HL-60 (cell line): ENCODE measurements at regions not wholly inside any gene's neighbourhood (a gene's known extent, or its start where the extent isn't known, plus 50 kb on each side); places are given as distances from the start of the nearest gene placed in this dataset.

Experiments
- DNase-seq, 2 experiments: peaks; one replicate each; pipeline ENCODE4 v3.0.0-alpha.2; 2010 to 2020; ENCODE audit warnings: low read depth in 1 of 2, low spot score in 1 of 2
- H3K27ac ChIP-seq: fragments of 250-450 bp; sonication (Bioruptor Pico); replicated peaks from 2 replicates; pipeline ENCODE4 v1.5.1; 2020; ENCODE audit warnings: mild to moderate bottlenecking, moderate library complexity
- H3K27me3 ChIP-seq: fragments of 250-450 bp; sonication (Bioruptor Pico); 2 replicates; pipeline ENCODE4 v1.5.1; 2021; ENCODE audit warnings: mild to moderate bottlenecking, moderate library complexity; ENCODE audit not compliant: insufficient read depth, poor library complexity, severe bottlenecking
- H3K4me3 ChIP-seq: replicated peaks from 2 replicates; pipeline ENCODE4 v1.5.1; 2011; ENCODE audit warnings: mild to moderate bottlenecking, control low read depth, low read length; ENCODE audit not compliant: insufficient read depth
- GABPA ChIP-seq: IDR thresholded peaks from 2 replicates; pipeline ENCODE4 v1.6.1; 2012; ENCODE audit warnings: low read depth
- POLR2AphosphoS5 ChIP-seq: IDR thresholded peaks from 2 replicates; pipeline ENCODE4 v1.6.1; 2012; ENCODE audit warnings: low read depth
- SPI1 ChIP-seq: IDR thresholded peaks from 2 replicates; pipeline ENCODE4 v1.6.1; 2012; ENCODE audit warnings: low read depth, mild to moderate bottlenecking, borderline replicate concordance
- TF ChIP-seq, protein P1 (sequence below): IDR thresholded peaks from 2 replicates; pipeline ENCODE4 v1.6.1; 2012; ENCODE audit warnings: low read depth; ENCODE audit not compliant: insufficient replicate concordance
- TF ChIP-seq, protein P2 (sequence below): IDR thresholded peaks from one replicate; pipeline ENCODE4 v1.5.1; 2011; ENCODE audit warnings: low read length, control low read depth, inconsistent platforms; ENCODE audit not compliant: insufficient read depth

DNA sequence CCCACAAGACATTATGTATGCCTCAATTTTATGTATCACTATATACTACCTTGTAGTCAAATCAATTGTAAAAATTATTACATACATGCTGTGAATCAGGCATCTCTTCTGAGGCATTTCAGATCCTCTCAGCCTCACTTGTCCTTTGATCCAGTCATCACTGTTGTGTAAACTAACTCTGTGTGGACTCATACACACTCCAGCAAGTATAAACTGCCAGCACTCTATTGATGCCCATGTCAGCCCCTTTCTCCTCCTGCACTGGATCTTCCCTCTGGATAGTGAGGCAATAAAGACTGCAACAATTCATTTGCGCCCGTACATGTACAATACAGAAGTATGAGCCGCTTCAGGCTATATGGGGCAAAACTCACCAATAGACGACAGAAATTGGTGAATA, 364.7 kb upstream of the TGFBR2 start:
- Histone ChIP-seq H3K4me3 (no peak overlapping the region), H3K27ac (no peak overlapping the region), H3K27me3 (no peaks in the 10 kb centered on the region)
- TF ChIP-seq SPI1 (no peak), POLR2AphosphoS5 (no peak), GABPA (no peak)
- TF ChIP-seq, protein P1, sequence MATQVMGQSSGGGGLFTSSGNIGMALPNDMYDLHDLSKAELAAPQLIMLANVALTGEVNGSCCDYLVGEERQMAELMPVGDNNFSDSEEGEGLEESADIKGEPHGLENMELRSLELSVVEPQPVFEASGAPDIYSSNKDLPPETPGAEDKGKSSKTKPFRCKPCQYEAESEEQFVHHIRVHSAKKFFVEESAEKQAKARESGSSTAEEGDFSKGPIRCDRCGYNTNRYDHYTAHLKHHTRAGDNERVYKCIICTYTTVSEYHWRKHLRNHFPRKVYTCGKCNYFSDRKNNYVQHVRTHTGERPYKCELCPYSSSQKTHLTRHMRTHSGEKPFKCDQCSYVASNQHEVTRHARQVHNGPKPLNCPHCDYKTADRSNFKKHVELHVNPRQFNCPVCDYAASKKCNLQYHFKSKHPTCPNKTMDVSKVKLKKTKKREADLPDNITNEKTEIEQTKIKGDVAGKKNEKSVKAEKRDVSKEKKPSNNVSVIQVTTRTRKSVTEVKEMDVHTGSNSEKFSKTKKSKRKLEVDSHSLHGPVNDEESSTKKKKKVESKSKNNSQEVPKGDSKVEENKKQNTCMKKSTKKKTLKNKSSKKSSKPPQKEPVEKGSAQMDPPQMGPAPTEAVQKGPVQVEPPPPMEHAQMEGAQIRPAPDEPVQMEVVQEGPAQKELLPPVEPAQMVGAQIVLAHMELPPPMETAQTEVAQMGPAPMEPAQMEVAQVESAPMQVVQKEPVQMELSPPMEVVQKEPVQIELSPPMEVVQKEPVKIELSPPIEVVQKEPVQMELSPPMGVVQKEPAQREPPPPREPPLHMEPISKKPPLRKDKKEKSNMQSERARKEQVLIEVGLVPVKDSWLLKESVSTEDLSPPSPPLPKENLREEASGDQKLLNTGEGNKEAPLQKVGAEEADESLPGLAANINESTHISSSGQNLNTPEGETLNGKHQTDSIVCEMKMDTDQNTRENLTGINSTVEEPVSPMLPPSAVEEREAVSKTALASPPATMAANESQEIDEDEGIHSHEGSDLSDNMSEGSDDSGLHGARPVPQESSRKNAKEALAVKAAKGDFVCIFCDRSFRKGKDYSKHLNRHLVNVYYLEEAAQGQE = no peak
- TF ChIP-seq, protein P2, sequence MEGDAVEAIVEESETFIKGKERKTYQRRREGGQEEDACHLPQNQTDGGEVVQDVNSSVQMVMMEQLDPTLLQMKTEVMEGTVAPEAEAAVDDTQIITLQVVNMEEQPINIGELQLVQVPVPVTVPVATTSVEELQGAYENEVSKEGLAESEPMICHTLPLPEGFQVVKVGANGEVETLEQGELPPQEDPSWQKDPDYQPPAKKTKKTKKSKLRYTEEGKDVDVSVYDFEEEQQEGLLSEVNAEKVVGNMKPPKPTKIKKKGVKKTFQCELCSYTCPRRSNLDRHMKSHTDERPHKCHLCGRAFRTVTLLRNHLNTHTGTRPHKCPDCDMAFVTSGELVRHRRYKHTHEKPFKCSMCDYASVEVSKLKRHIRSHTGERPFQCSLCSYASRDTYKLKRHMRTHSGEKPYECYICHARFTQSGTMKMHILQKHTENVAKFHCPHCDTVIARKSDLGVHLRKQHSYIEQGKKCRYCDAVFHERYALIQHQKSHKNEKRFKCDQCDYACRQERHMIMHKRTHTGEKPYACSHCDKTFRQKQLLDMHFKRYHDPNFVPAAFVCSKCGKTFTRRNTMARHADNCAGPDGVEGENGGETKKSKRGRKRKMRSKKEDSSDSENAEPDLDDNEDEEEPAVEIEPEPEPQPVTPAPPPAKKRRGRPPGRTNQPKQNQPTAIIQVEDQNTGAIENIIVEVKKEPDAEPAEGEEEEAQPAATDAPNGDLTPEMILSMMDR = no peak
- no peak for DNase-seq

DNA sequence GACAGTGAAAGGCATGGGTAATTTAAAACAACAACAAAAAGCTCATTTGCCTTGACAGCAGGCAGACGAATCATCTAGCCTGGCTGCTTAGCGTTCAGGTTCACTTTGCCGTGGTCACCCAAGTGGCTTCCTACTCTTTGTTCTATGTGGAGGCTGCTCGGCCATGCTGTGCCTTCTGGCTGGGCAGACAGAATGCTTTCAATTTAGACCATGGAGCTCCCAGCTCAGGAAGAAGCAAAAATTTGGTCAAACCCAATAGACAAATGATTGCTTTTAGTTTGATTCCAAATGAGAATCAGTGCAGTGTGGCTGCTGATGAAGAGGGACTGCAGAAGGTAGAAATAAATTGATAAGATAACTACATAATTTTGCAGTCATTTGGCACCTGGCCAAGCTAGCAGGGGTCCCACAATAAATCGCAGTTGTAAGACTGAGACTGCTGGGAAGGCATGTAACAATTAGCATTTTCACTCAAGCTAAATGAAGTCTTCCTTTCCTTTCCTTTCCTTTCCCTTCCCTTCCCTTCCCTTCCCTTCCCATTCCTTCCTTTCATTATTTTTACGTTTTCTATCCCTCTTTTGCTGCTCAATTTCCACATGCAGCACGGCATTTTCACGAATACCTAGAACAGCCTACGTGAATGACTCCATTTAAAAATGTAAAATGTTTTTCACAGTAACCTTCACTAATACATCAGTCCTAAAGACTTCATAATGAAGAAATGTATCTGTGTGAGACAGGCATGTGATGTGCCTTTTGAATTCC, 360.4 kb upstream of the TGFBR2 start:
- Histone ChIP-seq H3K27me3 (no peaks in the 10 kb centered on the region), H3K4me3 (no peak overlapping the region), H3K27ac (no peak overlapping the region)
- TF ChIP-seq POLR2AphosphoS5 (no peak), SPI1 (no peak), GABPA (no peak)
- TF ChIP-seq, protein P1 = no peak
- TF ChIP-seq, protein P2 = no peak
- DNase-seq = no peak

DNA sequence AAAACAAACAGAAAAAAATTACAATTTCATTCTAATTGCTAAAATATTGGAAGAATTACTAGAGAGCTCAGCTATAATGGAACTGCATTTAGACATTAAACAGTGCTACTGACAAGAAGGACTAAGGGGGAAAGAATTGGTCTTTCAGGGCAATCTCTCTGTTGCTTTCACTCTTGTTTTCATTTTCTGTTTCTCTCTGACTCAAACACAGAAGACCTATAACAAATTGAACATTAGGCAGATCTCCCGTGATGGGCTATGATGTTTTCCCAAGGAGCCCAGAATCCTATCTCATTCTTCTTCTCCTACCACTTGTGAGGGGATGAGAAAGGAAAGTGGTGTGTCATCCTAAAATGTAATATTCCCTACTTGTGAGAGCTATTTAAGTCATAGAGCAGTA, 358.0 kb upstream of the TGFBR2 start:
- Histone ChIP-seq H3K4me3 (no peak overlapping the region), H3K27me3 (no peaks in the 10 kb centered on the region), H3K27ac (no peak overlapping the region)
- DNase-seq = no peak
- TF ChIP-seq POLR2AphosphoS5 (no peak), GABPA (no peak), SPI1 (no peak)
- TF ChIP-seq, protein P2 = no peak
- TF ChIP-seq, protein P1 = no peak
